Adrenal gland (tissue), 9 donors: ENCODE measurements at regions not wholly inside any gene's neighbourhood (a gene's known extent, or its start where the extent isn't known, plus 50 kb on each side); places are given as distances from the start of the nearest gene placed in this dataset.

Experiments used
- DNase-seq, 7 donors: peaks; one replicate each; pipeline ENCODE4 v3.0.0-alpha.2; 2019 to 2020
- H3K27ac ChIP-seq, 5 donors: fragments of 200-600 bp; sonication (generic) in 4 of 5; 1 replicate in 3 of 5; 2 replicates in 2 of 5; pipeline versions ENCODE4 v1.5.1 to v1.8.0; 2016 to 2020; ENCODE audit warnings: mild to moderate bottlenecking in 1 of 5
- H3K27me3 ChIP-seq: fragments of 200-600 bp; 2 replicates; pipeline ENCODE4 v1.8.0; 2021
- H3K36me3 ChIP-seq, 2 donors: fragments of 200-600 bp; replicated peaks in 1 of 2; 1 replicate in 1 of 2; 2 replicates in 1 of 2; pipeline versions ENCODE4 v1.5.1 to v1.8.0; 2018 to 2022
- H3K4me1 ChIP-seq, 2 donors: fragments of 200-600 bp; replicated peaks in 1 of 2; 1 replicate in 1 of 2; 2 replicates in 1 of 2; pipeline versions ENCODE4 v1.5.1 to v1.8.0; 2018 to 2021
- H3K4me3 ChIP-seq, 4 donors: fragments of 200-600 bp; sonication (generic) in 3 of 4; one replicate each; pipeline ENCODE4 v1.5.1; 2016 to 2018
- H3K9me3 ChIP-seq, 3 donors: fragments of 200-600 bp; sonication (generic) in 1 of 3; replicated peaks in 1 of 3; 1 replicate in 2 of 3; 2 replicates in 1 of 3; pipeline versions ENCODE4 v1.5.1 to v1.8.0; 2016 to 2021
- POLR2A ChIP-seq, 2 donors: fragments of 450-650 bp; IDR thresholded peaks; one replicate each; pipeline ENCODE4 v1.6.1; 2017; ENCODE audit warnings: antibody characterized with exemption in 2 of 2, mild to moderate bottlenecking in 2 of 2, moderate library complexity in 1 of 2
- WGBS, 4 donors: extraction: QIAGEN DNeasy Blood & Tissue Kit in 2 of 4; methylation state at CpG; one replicate each; pipeline versions ENCODE4 v1.1.5 to v1.1.7; 2013 to 2017; 5-methylcytosine and 5-hydroxymethylcytosine counted together
- intact Hi-C, 2 donors: fragments of 100-400 bp; cut with DNase I; formaldehyde crosslinking; loops; one replicate each; pipeline versions ENCODE4 v1.14.1 to v1.15.0; 2022 to 2023
- TF ChIP-seq, protein P1 (sequence below), 6 experiments: fragments of 450-650 bp in 4 of 6; fragments of 200-600 bp in 2 of 6; sonication (generic) in 1 of 6; IDR thresholded peaks; 1 replicate in 5 of 6; 2 replicates in 1 of 6; pipeline versions ENCODE4 v1.5.1 to v1.8.0; 2016 to 2021; ENCODE audit warnings: antibody characterized with exemption in 6 of 6, mild to moderate bottlenecking in 2 of 6, moderate library complexity in 1 of 6
- donor health status: healthy with polysubstance abuse.
- donor health status: Bipolar disorder and iron deficiency.
- donor health status: DM: yes; HTN: yes; CAD: no.
- donor health status: DM: no; HTN: no; CAD: no.
- donor health status: DM: no; HTN: no; CAD: no.

DNA sequence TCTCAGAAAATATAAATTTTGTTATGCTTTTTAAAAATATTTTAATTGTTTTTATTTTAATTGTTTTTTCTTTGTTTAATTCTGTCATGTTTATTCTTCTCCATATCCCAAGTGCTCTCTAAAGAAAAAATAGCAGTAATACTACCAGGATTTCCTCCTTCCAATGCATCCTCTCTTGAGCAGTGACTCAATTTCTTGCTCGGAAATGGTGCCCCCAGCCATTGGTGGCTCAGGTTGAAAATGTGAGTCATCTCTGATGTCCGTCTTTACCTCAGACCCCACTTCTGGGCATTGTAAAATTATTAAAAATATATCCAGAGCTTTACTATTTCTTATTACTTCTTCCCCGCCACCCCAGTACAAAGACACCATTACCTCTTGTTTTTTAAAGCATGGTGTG lies 898.5 kb downstream of the METTL15 start:
- no peak for DNase-seq
- intact Hi-C loops, result no loop called here
- TF ChIP-seq POLR2A (IDR thresholded peaks at IDR 0.05), result no peak
- TF ChIP-seq, protein P1, sequence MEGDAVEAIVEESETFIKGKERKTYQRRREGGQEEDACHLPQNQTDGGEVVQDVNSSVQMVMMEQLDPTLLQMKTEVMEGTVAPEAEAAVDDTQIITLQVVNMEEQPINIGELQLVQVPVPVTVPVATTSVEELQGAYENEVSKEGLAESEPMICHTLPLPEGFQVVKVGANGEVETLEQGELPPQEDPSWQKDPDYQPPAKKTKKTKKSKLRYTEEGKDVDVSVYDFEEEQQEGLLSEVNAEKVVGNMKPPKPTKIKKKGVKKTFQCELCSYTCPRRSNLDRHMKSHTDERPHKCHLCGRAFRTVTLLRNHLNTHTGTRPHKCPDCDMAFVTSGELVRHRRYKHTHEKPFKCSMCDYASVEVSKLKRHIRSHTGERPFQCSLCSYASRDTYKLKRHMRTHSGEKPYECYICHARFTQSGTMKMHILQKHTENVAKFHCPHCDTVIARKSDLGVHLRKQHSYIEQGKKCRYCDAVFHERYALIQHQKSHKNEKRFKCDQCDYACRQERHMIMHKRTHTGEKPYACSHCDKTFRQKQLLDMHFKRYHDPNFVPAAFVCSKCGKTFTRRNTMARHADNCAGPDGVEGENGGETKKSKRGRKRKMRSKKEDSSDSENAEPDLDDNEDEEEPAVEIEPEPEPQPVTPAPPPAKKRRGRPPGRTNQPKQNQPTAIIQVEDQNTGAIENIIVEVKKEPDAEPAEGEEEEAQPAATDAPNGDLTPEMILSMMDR (IDR thresholded peaks at IDR 0.05), result no peak
- Histone ChIP-seq H3K27ac (no peak overlapping the region), H3K4me1 (no peaks in the 10 kb centered on the region), H3K9me3 (no peaks in the 10 kb centered on the region), H3K36me3 (no peaks in the 10 kb centered on the region), H3K4me3 (no peak overlapping the region), H3K27me3 (no peaks in the 10 kb centered on the region)
- WGBS, 4 donors, result 64 to 83% (median 78%) methylated on average over 3 of the region's 3 CpGs

DNA sequence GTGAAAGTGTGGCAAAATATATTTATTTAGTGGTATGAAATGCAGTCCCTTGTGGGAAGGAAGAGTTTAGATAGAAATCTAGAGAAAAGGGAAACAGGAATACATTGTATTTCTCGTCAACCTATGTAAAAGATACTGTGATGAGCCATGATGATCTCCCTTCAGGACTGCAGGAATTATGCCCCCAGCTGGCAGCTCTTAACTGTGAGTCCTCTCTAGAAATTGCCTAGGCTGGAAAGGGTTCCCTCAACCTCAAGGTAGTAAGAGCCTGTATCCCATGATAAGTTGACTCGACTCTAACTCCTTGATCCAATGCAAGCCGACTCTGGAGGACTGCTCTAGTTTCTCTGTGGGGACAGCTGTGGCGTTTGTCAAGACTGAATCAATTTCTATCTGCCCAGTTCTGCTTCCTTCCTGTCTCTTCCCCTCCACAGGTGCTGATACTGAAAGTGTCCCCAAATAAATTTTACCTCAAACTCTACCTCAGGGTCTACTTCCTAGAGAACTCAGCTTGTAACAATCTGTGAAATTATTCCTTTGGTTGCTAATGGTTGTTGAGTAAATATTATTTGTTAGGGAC lies 897.3 kb downstream of the METTL15 start:
- Histone ChIP-seq H3K27ac (no peak overlapping the region), H3K4me1 (no peaks in the 10 kb centered on the region), H3K27me3 (no peaks in the 10 kb centered on the region), H3K4me3 (no peak overlapping the region), H3K9me3 (no peaks in the 10 kb centered on the region), H3K36me3 (no peaks in the 10 kb centered on the region)
- intact Hi-C loops, result no loop called here
- WGBS, 4 donors, result 67 to 76% (median 73%) methylated on average over 4 of the region's 4 CpGs
- no peak for TF ChIP-seq POLR2A (IDR thresholded peaks at IDR 0.05)
- no peak for DNase-seq

DNA sequence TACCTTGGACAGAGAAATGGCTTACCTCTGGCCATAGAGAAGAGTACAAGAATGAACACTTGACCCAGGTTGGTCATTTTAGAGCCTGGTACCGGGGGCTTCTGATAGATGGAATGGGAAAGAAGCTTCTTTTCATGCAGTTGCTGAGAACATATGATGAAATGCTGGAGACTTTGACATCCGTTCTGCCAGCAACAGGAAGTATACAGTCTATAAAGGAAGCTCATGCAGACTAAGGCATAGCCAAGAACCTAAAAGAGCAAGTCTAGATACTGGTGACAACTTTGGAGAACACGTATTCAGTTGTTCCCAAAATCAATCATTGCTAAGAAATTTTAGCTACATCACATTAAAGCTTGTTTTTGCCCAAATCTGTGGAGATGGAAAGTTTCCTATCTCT lies 894.6 kb downstream of the METTL15 start:
- H3K36me3 ChIP-seq, result no peaks in the 10 kb centered on the region
- H3K4me1 ChIP-seq, result no peaks in the 10 kb centered on the region
- no peak overlapping the region for H3K27ac ChIP-seq
- H3K9me3 ChIP-seq, result no peaks in the 10 kb centered on the region
- no peak for DNase-seq
- 32 to 63% (median 54%) methylated on average over 3 of the region's 3 CpGs for WGBS, 4 donors
- TF ChIP-seq POLR2A (IDR thresholded peaks at IDR 0.05), result no peak
- TF ChIP-seq, protein P1 (IDR thresholded peaks at IDR 0.05), result no peak
- no peak overlapping the region for H3K4me3 ChIP-seq
- H3K27me3 ChIP-seq, result no peaks in the 10 kb centered on the region
- intact Hi-C loops, result no loop called here

DNA sequence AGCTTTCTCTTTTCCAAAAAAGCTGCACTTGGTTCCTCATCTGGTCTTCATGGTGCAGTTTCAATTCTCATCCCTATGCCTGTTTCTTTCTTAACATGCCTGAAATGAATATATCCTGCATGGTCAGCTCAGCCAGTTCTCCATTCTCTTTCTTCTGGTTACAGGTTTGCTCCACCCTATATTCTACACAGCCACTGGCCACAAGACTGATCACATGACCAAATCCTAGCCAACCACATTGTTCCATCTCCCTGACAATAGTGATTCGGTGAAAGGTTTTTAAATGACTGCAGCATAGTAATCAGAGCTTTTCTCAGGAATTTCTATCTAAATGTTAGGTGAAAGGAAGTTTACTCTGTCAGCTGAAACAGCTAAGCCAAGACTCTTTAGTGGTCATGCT lies 891.4 kb downstream of the METTL15 start:
- Histone ChIP-seq H3K27me3 (no peaks in the 10 kb centered on the region), H3K27ac (no peak overlapping the region), H3K4me3 (no peak overlapping the region), H3K36me3 (no peaks in the 10 kb centered on the region), H3K9me3 (no peaks in the 10 kb centered on the region), H3K4me1 (no peaks in the 10 kb centered on the region)
- 86 to 93% (median 89%) methylated on average over 1 of the region's 1 CpG for WGBS, 4 donors
- intact Hi-C loops, result no loop called here
- no peak for DNase-seq
- TF ChIP-seq, protein P1 (IDR thresholded peaks at IDR 0.05), result no peak
- TF ChIP-seq POLR2A (IDR thresholded peaks at IDR 0.05), result no peak

DNA sequence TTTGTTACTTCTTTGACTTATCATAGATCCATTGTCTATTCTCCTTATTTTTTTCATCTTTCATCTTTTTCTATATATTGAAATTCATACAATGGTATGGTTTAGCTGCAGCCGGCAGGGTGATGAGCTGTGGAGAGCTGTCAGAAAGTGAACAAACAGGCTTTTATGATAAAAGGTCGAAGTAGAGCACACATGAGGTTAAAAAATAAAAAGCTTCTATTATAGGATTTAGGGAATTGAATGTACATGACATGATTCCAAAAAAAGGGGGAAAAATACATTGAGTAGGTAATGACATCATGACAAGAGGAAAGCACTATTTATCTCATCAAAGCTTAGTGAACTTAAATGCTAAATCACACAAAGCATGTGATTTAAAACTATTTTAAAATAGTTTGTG lies 884.8 kb downstream of the METTL15 start:
- Histone ChIP-seq H3K27me3 (no peaks in the 10 kb centered on the region), H3K36me3 (no peaks in the 10 kb centered on the region), H3K4me1 (no peaks in the 10 kb centered on the region), H3K9me3 (no peaks in the 10 kb centered on the region), H3K4me3 (no peak overlapping the region), H3K27ac (no peak overlapping the region)
- WGBS, 4 donors, result 52 to 59% (median 53%) methylated on average over 2 of the region's 2 CpGs
- DNase-seq, result no peak
- intact Hi-C loops, result no loop called here
- TF ChIP-seq POLR2A (IDR thresholded peaks at IDR 0.05), result no peak
- TF ChIP-seq, protein P1 (IDR thresholded peaks at IDR 0.05), result no peak
